ENCODE measurements at regions not wholly inside any gene's neighbourhood (a gene's known extent, or its start where the extent isn't known, plus 50 kb on each side); places are given as distances from the start of the nearest gene placed in this dataset.

DNA sequence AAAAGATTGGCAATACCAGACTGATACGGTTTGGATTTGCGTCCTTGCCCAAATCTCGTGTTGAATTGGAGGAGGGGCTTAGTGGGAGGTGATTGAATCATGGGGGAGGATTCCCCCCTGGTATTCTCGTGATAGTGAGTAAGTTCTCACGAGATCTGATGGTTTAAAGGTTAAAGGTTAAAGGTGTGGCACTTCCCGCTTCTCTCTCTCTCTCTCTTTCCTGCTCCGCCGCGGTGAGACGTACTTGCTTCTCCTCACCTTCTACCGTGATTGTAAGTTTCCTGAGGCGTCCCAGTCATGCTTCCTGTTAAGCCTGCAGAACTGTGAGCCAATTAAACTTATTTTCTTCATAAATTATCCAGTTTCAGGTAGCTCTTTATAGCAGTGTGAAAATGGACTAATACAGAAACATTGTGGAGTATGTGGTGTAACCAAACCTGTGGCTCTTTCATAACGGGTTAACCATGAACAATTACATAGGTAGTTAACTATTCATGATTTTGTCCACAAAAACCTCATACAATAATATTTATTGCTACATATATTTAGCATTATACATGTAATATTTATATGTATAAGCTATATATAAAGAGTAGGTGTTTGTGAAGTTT, 107.5 kb downstream of the ANXA1 start:
- TF ChIP-seq, protein P1, sequence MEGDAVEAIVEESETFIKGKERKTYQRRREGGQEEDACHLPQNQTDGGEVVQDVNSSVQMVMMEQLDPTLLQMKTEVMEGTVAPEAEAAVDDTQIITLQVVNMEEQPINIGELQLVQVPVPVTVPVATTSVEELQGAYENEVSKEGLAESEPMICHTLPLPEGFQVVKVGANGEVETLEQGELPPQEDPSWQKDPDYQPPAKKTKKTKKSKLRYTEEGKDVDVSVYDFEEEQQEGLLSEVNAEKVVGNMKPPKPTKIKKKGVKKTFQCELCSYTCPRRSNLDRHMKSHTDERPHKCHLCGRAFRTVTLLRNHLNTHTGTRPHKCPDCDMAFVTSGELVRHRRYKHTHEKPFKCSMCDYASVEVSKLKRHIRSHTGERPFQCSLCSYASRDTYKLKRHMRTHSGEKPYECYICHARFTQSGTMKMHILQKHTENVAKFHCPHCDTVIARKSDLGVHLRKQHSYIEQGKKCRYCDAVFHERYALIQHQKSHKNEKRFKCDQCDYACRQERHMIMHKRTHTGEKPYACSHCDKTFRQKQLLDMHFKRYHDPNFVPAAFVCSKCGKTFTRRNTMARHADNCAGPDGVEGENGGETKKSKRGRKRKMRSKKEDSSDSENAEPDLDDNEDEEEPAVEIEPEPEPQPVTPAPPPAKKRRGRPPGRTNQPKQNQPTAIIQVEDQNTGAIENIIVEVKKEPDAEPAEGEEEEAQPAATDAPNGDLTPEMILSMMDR (IDR thresholded peaks at IDR 0.05) = no peak
- no peak for TF ChIP-seq POLR2A (IDR thresholded peaks at IDR 0.05)

Measured in body of pancreas (tissue), 4 donors.